ENCODE measurements at regions not wholly inside any gene's neighbourhood (a gene's known extent, or its start where the extent isn't known, plus 50 kb on each side); places are given as distances from the start of the nearest gene placed in this dataset.
"Not testable (repeated sequence)": the region's sequence is repeated elsewhere in the genome, so short reads cannot be mapped to it uniquely, and the experiment has no call there.

DNA sequence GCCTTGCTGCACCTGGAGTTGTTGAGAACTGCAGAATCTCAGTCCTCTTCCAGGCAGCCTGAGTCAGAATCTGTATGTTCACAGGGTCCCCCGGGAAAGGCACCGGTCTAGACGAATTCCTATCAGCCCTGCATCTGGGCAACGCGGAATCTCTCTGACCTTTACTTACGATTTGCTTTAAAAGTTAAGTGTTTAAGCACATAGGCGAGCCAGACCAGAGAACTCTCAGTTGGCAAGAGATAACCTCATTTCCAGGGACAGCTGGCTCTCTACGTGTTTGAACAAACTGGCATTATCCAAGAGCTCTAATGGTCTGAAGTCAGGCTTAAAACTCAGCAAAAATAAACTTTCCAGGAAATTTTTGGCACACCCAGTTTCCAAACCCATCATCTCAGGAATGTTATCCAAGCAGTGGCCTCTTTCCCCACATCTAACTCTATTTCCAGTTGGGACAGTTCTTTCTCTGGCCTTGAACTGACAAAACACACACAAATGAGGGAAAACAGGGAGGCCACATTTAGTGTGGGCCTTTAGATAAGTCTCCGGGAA, 53.4 kb downstream of the HES1 start:
- peaks cover 3% of the 10 kb centered on the region for H3K36me3 Mint-ChIP-seq (ENCODE audit: low read depth)
- no peak overlapping the region for H3K4me3 Mint-ChIP-seq

DNA sequence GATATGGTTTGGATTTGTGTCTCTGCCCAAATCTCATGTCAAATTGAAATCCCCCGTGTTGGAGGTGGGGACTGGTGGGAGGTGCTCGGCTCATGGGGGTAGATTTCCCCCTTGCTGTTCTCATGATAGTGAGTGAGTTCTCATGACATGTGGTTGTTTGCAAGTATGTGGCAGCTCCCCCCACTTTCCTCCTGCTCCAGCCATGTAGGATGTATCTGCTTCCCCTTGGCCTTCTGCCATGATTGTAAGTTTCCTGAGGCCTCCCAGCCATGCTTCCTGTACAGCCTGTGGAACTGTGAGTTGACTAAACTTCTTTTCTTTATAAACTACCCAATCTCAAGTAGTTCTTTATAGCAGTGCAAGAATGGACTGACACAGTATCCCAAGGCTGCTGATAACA, 55.9 kb downstream of the HES1 start:
- H3K4me3 Mint-ChIP-seq; H3K27me3 Mint-ChIP-seq (ENCODE audit: low read depth); H3K9me3 Mint-ChIP-seq; H3K36me3 Mint-ChIP-seq (ENCODE audit: low read depth); H3K27ac Mint-ChIP-seq: not testable (repeated sequence)
- H3K4me1 Mint-ChIP-seq (ENCODE audit: low read depth) = peaks cover 37% of the 10 kb centered on the region

More for the DNA sequence above, 53.4 kb downstream of the HES1 start:
- Mint-ChIP-seq H3K9me3 (peaks cover 3% of the 10 kb centered on the region), H3K27me3 (ENCODE audit: low read depth) (no peaks in the 10 kb centered on the region), H3K27ac (no peak overlapping the region), H3K4me1 (ENCODE audit: low read depth) (peaks cover 24% of the 10 kb centered on the region)

DNA sequence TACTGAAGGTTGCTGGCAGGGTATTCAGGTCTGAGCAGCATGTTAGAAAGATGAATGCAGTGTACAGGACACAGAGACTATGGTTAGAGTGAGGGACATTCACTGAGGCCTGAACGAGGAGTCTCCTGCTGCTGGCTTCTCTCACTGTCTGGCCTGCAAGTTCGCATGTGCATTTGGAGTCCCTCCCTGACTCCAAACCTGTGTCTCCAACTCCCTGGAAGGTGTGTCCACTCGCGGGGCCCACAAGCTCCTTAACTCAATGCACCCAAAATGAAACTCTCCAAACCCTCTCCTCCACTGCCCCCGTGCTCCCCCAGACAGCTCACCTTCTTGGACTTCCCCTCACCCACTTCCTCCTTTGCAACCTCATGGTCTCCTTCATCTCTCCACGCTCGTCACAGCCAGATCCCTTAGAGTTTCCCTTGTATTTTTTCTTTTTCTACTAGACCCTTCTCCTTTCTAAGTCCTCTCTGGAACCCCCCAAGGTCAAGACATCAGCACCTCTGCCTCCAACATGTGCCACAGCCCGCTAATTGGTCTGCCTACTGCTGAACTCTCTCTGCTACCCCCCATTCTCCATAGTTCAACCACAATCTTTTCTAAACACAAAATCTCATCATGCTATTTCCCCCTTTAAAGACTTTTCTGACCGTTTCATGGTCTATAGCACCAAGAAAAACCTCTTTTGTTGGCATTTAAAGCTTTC, 58.3 kb downstream of the HES1 start:
- H3K36me3 Mint-ChIP-seq (ENCODE audit: low read depth) = peaks cover 9% of the 10 kb centered on the region
- H3K4me1 Mint-ChIP-seq (ENCODE audit: low read depth) = peaks cover 36% of the 10 kb centered on the region
- peak overlapping the region; percentile 87 for H3K27ac Mint-ChIP-seq
- peaks cover 3% of the 10 kb centered on the region for H3K9me3 Mint-ChIP-seq
- H3K4me3 Mint-ChIP-seq = peak overlapping the region; percentile 28
- H3K27me3 Mint-ChIP-seq (ENCODE audit: low read depth) = peaks cover 13% of the 10 kb centered on the region

DNA sequence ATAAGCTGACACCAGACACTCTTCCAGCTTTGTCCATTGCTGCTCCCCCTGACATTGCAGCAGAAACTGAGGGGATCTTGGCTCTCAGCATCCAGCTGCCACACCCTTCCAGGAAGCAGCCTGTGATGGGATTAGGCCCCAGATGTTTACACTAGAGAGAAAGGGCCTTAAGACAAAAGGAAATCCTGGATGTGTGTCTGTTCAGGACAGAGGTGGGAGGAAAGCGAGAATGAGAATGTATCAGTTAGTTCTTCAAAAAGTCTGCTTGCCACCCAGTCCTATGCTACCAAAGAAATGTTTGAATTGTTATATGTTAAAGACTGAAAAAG, 58.8 kb downstream of the HES1 start:
- peak overlapping the region; percentile 87 for H3K27ac Mint-ChIP-seq
- H3K4me1 Mint-ChIP-seq (ENCODE audit: low read depth) = peaks cover 36% of the 10 kb centered on the region
- H3K4me3 Mint-ChIP-seq = peak overlapping the region; percentile 28
- peaks cover 9% of the 10 kb centered on the region for H3K36me3 Mint-ChIP-seq (ENCODE audit: low read depth)
- H3K9me3 Mint-ChIP-seq = peaks cover 3% of the 10 kb centered on the region
- H3K27me3 Mint-ChIP-seq (ENCODE audit: low read depth) = peaks cover 13% of the 10 kb centered on the region

DNA sequence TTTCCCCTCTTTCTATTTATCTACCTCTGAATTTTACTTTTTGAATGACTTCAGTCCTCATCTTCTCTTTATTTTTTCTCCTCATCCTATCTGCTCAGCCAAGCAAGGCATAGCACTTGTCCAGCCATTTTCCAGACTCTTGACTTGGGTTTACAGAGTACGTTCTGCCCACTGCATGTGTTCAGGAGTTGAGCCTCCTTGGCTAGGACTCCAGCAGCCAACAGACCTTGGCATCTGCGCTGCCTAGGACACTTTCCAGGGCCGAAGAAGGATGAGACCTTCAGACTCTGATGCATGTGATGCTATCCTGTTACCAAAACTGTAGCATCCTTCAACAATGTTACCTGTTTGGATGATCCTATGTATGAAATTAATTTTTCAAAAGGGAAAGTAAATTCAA, 59.7 kb downstream of the HES1 start:
- H3K27ac Mint-ChIP-seq = no peak overlapping the region
- peaks cover 38% of the 10 kb centered on the region for H3K4me1 Mint-ChIP-seq (ENCODE audit: low read depth)
- peaks cover 9% of the 10 kb centered on the region for H3K36me3 Mint-ChIP-seq (ENCODE audit: low read depth)
- H3K27me3 Mint-ChIP-seq (ENCODE audit: low read depth) = peaks cover 13% of the 10 kb centered on the region
- H3K4me3 Mint-ChIP-seq = no peak overlapping the region
- H3K9me3 Mint-ChIP-seq = peaks cover 3% of the 10 kb centered on the region

DNA sequence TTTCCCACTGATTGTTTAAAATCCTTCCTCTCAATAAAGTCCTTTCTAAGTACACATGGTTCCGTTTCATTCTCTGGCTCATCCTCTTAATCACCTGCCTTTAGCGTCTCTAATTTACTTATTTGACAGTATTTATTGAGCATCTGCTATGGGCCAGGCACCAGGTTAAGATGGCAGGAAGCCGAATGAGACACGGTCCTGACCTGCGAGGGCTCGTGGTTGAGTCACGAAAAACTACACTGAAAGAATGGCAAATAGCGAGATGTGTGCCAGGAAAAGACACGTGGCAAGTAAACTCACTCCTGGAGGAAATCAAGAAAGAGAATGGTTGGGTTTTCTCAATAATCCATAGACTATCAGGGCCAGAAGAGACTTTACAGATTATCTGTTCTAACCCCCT, 60.9 kb downstream of the HES1 start:
- no peaks in the 10 kb centered on the region for H3K9me3 Mint-ChIP-seq
- peaks cover 13% of the 10 kb centered on the region for H3K27me3 Mint-ChIP-seq (ENCODE audit: low read depth)
- H3K36me3 Mint-ChIP-seq (ENCODE audit: low read depth) = peaks cover 9% of the 10 kb centered on the region
- H3K4me3 Mint-ChIP-seq = no peak overlapping the region
- H3K4me1 Mint-ChIP-seq (ENCODE audit: low read depth) = peaks cover 39% of the 10 kb centered on the region
- H3K27ac Mint-ChIP-seq = no peak overlapping the region

DNA sequence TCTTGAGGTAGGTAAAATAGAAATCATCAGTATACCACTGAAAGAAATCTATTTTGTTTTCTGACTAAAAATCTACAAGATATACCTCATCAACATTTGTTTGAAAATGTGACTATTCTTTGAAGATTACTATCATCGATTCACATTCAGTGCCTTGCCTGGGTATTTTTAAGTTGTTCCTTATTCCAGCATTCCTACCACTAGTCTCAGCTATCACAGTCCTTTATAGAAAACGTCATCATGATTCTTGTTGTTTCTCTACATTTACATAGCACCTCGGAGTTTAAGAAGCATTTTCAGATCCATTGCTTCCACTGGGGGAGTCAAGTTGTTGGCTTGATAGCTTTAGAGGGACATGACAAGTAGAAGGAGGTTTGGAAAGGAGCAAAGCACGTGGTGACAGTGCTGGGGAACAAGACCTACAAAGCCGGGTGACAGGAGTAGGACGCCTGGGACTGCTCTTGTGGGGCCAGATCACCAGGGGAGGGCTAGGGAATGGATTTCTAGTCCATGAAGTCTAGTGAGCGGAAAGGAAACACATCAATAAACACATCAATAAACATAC, 61.5 kb downstream of the HES1 start:
- Mint-ChIP-seq H3K9me3 (no peaks in the 10 kb centered on the region), H3K27ac (no peak overlapping the region), H3K27me3 (ENCODE audit: low read depth) (peaks cover 13% of the 10 kb centered on the region), H3K36me3 (ENCODE audit: low read depth) (peaks cover 6% of the 10 kb centered on the region), H3K4me1 (ENCODE audit: low read depth) (peaks cover 36% of the 10 kb centered on the region), H3K4me3 (no peak overlapping the region)

DNA sequence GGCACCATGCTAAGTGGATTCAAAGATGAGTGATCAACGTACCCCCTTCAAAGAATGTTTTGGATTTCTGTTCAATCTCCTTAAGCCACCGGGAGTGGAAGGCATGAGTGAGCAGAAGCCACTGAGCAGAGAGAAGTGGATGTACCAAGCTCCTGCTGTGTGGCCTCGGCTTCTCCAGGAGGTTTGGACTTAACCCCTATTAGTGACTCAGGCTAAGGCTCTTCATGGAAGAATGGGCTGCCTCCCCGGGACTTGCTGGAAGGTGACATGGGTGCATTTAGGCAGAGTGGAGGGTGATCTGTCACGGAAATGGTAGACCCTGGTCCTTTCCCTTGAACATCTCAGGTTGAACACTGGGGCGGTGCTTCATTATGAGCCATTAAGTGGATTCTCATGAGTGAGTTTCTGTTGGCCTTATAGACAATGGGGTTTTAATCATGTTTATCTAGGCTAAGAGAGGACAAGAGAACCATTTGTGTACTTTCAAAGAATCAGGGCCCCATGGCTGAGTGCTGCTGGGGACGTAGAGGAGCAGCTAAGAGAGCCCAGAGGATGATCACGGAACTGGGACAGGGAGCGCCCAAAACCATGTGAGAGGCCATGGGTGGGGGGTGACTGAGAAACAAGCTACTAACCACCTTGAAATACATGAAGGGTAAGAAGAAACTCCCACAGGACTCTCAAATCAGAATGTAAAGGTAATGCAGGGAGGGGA, 62.2 kb downstream of the HES1 start:
- Mint-ChIP-seq H3K9me3 (no peaks in the 10 kb centered on the region), H3K36me3 (ENCODE audit: low read depth) (peaks cover 6% of the 10 kb centered on the region), H3K4me1 (ENCODE audit: low read depth) (peaks cover 39% of the 10 kb centered on the region), H3K27me3 (ENCODE audit: low read depth) (peaks cover 13% of the 10 kb centered on the region), H3K27ac (no peak overlapping the region), H3K4me3 (no peak overlapping the region)

DNA sequence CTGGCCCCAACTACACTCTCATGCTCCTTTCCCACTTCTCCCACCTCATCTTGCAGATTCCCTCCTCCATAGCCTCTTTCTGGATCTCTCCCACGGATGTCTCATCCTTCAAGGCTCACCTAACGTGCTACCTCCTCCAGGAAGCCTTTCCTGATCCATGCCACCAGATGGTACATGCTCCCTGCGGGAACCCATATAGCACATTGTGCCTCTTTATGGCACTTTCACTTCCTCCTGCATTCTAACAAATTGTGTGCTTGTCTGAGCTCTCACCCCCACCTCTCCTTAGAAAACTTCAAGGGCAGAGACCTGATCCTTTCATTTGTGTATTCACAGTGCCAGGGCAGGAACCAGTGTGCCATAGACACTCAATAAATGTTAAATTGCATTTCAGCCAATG, 63.0 kb downstream of the HES1 start:
- H3K4me1 Mint-ChIP-seq (ENCODE audit: low read depth) = peaks cover 40% of the 10 kb centered on the region
- H3K4me3 Mint-ChIP-seq = no peak overlapping the region
- H3K27ac Mint-ChIP-seq = no peak overlapping the region
- peaks cover 6% of the 10 kb centered on the region for H3K36me3 Mint-ChIP-seq (ENCODE audit: low read depth)
- H3K9me3 Mint-ChIP-seq = no peaks in the 10 kb centered on the region
- H3K27me3 Mint-ChIP-seq (ENCODE audit: low read depth) = peaks cover 17% of the 10 kb centered on the region

DNA sequence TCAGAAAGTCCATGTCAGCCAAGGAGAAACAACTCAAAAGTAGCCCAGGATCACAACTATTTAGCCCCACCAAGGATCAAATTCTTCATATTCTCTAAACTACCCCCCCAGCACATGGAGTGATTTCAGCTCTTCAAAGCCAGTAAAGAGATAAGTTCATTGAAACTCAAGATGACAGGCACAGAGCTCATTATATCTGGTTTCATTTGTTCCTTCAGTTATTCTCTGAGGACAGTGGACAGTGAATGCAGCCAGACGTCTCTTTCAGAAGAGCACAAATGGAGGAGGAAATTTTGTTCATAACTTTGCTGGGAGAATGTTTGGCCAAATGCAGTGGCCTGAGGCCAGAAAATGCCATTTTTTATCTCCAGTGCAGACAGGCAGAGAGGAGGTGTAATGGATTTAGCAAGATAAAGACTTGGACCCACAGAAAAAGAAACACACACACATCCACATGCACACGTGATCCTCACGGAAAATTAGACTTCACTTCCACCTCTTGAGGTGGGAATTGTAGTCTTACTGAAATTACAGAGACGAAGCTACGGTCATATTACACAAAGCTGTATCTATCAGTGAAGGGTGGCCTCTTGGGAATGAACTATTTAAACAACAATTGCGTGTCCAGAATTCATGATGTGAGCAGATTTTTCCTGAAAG, 64.6 kb downstream of the HES1 start:
- Mint-ChIP-seq H3K27ac (no peak overlapping the region), H3K4me3 (no peak overlapping the region), H3K27me3 (ENCODE audit: low read depth) (peaks cover 28% of the 10 kb centered on the region), H3K9me3 (no peaks in the 10 kb centered on the region), H3K36me3 (ENCODE audit: low read depth) (peaks cover 5% of the 10 kb centered on the region), H3K4me1 (ENCODE audit: low read depth) (peaks cover 37% of the 10 kb centered on the region)

DNA sequence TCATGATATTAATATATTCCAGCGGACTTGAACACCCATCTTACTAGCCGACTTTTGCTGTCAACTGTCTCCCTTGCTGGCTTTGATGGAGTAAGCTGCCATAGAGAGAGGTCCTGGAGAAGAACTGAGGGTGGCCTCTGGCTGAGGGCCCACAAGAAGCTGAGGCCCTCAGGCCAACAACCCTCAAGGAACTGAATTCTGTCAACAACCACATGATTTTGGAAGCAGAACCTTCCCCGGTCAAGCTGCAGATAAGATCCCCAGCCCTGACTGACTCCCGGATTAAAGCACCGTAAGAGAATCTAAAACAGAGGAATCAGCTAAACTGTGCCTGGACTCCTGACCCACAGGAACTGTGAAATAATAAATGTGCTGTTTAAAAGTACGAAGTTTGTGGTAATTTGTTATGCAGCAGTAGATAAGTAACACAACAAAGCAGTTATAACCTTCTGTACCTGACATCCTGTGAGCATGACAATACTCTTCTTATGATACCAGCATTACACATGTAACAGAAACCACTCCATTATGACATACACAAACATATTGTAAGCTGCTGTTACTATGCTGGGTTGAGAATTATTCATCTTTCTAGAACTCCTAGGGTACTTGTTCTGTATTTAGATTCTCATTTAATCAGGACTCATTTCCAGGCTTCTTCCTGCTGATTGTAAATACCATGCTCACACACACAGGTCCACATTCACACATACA, 66.2 kb downstream of the HES1 start:
- peaks cover 38% of the 10 kb centered on the region for H3K4me1 Mint-ChIP-seq (ENCODE audit: low read depth)
- H3K27ac Mint-ChIP-seq = peak overlapping the region; percentile 71
- H3K27me3 Mint-ChIP-seq (ENCODE audit: low read depth) = peaks cover 28% of the 10 kb centered on the region
- H3K4me3 Mint-ChIP-seq = peak overlapping the region; percentile 14
- no peaks in the 10 kb centered on the region for H3K36me3 Mint-ChIP-seq (ENCODE audit: low read depth)
- H3K9me3 Mint-ChIP-seq = no peaks in the 10 kb centered on the region

DNA sequence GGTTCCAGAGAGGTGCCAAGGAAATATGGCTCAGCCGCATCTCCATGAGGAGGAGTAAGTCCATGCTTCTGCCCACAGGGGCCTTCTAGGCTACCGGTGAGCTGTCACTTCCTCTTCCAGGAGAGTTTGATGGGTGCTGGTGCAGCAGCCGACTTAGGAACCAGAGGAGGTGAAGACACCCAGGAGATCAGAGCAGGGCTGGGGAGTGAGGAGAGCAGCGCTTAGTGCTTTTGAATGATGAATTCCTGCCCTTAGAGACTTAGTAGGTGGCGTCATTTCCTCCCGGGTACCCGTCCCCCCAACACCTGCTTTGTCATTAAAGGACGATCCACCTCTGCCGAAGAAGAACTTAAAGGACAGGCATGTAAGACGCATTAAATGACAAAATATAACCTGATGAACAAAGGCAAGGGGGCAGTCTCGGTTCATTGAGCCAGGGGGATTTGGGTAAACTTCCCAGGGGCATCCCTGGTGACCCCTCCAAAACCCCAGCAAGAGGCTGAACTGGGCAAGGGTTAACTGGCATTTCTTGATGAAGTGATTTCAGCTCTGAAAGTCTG, 67.6 kb downstream of the HES1 start:
- H3K9me3 Mint-ChIP-seq = no peaks in the 10 kb centered on the region
- H3K27ac Mint-ChIP-seq = peak overlapping the region; percentile 90
- no peaks in the 10 kb centered on the region for H3K36me3 Mint-ChIP-seq (ENCODE audit: low read depth)
- H3K27me3 Mint-ChIP-seq (ENCODE audit: low read depth) = peaks cover 23% of the 10 kb centered on the region
- H3K4me1 Mint-ChIP-seq (ENCODE audit: low read depth) = peaks cover 38% of the 10 kb centered on the region
- peak overlapping the region; percentile 83 for H3K4me3 Mint-ChIP-seq

DNA sequence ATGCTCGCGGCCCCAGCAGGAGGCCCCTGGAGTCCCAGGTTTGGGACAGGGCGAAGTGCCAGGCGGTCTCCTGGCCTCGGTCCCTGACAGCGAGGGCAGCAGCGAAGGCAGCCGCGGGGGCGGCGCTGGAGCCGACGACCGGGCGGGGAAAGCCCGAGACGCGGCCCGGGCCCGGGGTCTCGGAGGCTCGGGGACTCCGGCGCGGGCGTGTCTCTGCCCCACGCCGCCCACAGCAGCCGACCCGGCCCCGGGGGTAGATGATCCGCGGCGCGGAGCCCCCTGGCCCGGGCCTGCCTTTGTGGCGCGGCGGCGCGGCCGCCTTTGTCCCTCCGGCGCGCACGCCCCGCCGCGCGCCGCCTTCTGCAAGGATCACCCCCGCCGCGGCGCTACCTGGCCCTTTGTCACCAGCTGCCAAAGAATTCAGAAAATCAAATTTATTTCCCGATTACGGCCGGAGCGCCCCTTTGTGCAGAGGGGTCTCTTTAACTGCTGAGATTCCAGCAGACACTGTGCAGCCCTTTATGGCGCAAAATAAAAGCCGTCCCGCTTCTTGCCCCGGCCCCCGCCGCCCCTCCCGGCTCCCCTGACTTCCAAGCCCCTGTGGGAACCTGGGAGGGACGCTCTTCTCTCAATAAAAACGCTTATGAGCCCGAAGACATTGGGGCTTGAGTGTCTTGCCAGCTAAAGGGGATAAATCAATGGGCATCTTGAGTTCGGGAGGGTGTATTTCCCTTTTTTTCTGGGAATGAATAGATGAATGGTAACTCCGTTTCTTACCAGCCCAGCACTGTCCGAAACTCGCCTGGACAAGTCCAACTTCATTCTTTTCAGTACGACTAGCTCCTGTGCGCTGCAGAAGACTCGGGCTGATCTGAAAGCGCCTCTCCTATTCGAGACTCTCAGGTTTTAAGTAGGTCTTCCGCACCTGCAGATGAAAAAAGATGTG, 68.4 kb downstream of the HES1 start:
- Mint-ChIP-seq H3K27ac (peak overlapping the region; percentile 90), H3K4me1 (ENCODE audit: low read depth) (peaks cover 35% of the 10 kb centered on the region), H3K4me3 (peak overlapping the region; percentile 83)

More for the DNA sequence above, 68.4 kb downstream of the HES1 start:
- no peaks in the 10 kb centered on the region for H3K36me3 Mint-ChIP-seq (ENCODE audit: low read depth)
- no peaks in the 10 kb centered on the region for H3K9me3 Mint-ChIP-seq
- peaks cover 19% of the 10 kb centered on the region for H3K27me3 Mint-ChIP-seq (ENCODE audit: low read depth)

Measured in T-helper 1 cell treated with Interleukin-12 subunit alpha and Interleukin-12 subunit beta and Interleukin-4 antibody, amounts not matched to agents 30 μg/mL and 1 μg/mL, for 36 hours (primary cell).